ENCODE measurements at regions not wholly inside any gene's neighbourhood (a gene's known extent, or its start where the extent isn't known, plus 50 kb on each side); places are given as distances from the start of the nearest gene placed in this dataset.

- Histone ChIP-seq H3K9me1 (ENCODE audit: insufficient read depth, low read length) (no peaks in the 10 kb centered on the region), H3K27ac (ENCODE audit: insufficient read depth, low read length) (no peak overlapping the region), H3K18ac (ENCODE audit: low read depth, low read length) (no peak overlapping the region), H4K91ac (ENCODE audit: insufficient read depth, low read depth, low read length) (no peak overlapping the region), H2BK15ac (ENCODE audit: low read depth, low read length) (no peak overlapping the region), H3K9ac (ENCODE audit: low read depth, low read length) (no peak overlapping the region), H4K20me1 (ENCODE audit: insufficient read depth, low read length) (no peaks in the 10 kb centered on the region), H3K23ac (ENCODE audit: low read depth, low read length) (no peak overlapping the region), H3K27me3 (ENCODE audit: control insufficient read depth, insufficient read depth, low read length) (no peaks in the 10 kb centered on the region), H3K56ac (ENCODE audit: extremely low read depth, insufficient read depth, low read length) (no peak overlapping the region), H3K14ac (replicated peaks; ENCODE audit: low read depth, low read length) (no peak overlapping the region), H3K4me3 (ENCODE audit: insufficient read depth, low read depth, low read length) (no peak overlapping the region), H2AK5ac (ENCODE audit: low read depth, low read length) (no peak overlapping the region), H3K4me1 (ENCODE audit: control insufficient read depth, insufficient read depth, low read length) (no peaks in the 10 kb centered on the region), H3K4me2 (ENCODE audit: low read depth, low read length) (no peak overlapping the region), H3K79me1 (ENCODE audit: low read depth in 1 of 2, low read length in 2 of 2) (no peaks in the 10 kb centered on the region), H2AK9ac (replicated peaks; ENCODE audit: low read depth, low read length, poor library complexity) (no peak overlapping the region), H2BK20ac (ENCODE audit: low read depth, low read length) (no peak overlapping the region), H2AFZ (replicated peaks; ENCODE audit: low read length, poor library complexity) (no peak overlapping the region), H4K8ac (ENCODE audit: low read depth in 2 of 2, low read length in 2 of 2) (no peak overlapping the region), H3K4ac (ENCODE audit: low read depth, low read length) (no peak overlapping the region), H4K5ac (ENCODE audit: low read depth, low read length) (no peak overlapping the region), H2BK5ac (ENCODE audit: low read depth, low read length, poor library complexity, severe bottlenecking) (no peak overlapping the region), H2BK120ac (ENCODE audit: low read depth, low read length) (no peak overlapping the region), H3K36me3 (ENCODE audit: control insufficient read depth, insufficient read depth, low read length) (no peaks in the 10 kb centered on the region), H3K9me3 (ENCODE audit: control insufficient read depth, insufficient read depth, low read length) (peaks cover 8% of the 10 kb centered on the region)
- intact Hi-C loops (cut with micrococcal nuclease) (no loop called here), in situ Hi-C loops (cut with MboI; ENCODE audit: low sequenced_read_pairs) (no loop called here), dilution Hi-C loops (cut with HindIII; ENCODE audit: low sequenced_read_pairs, unreplicated experiment) (no loop called here)
- no TSS peak for BruUV-seq (replicated peaks)
- ATAC-seq (ENCODE audit: low read depth) (no peak), DNase-seq (no peak)
- ChIA-PET CTCF (no interaction called here), POLR2A (ENCODE audit: unreplicated experiment) (no interaction called here)
- TF ChIP-seq NFE2L2 (IDR thresholded peaks at IDR 0.05; ENCODE audit: low read depth, low read length) (no peak), FOS (IDR thresholded peaks at IDR 0.05; ENCODE audit: low read depth, low read length) (no peak), RCOR1 (IDR thresholded peaks at IDR 0.05; ENCODE audit: insufficient replicate concordance, low read length) (no peak), MXI1 (IDR thresholded peaks at IDR 0.05; ENCODE audit: borderline replicate concordance, low read depth, low read length) (no peak), POLR2A (IDR thresholded peaks at IDR 0.05; ENCODE audit: low read depth, low read length) (no peak), RAD21 (IDR thresholded peaks at IDR 0.05; ENCODE audit: low read length) (no peak), ELK1 (IDR thresholded peaks at IDR 0.05; ENCODE audit: borderline replicate concordance, low read depth, low read length) (no peak)
- 50% methylated on average over 2 of the region's 7 CpGs; no CpG with 5 or more reads in 1 of the 2 experiments for WGBS, 2 experiments (ENCODE audit: extremely low coverage in 2 of 2, insufficient read length in 1 of 2)
These were observed 471.3 kb upstream of the AUTS2 start for GRCh38 chr7:69126896-69127479.

Data from IMR-90 (cell line).